ENCODE measurements at regions not wholly inside any gene's neighbourhood (a gene's known extent, or its start where the extent isn't known, plus 50 kb on each side); places are given as distances from the start of the nearest gene placed in this dataset.

DNA sequence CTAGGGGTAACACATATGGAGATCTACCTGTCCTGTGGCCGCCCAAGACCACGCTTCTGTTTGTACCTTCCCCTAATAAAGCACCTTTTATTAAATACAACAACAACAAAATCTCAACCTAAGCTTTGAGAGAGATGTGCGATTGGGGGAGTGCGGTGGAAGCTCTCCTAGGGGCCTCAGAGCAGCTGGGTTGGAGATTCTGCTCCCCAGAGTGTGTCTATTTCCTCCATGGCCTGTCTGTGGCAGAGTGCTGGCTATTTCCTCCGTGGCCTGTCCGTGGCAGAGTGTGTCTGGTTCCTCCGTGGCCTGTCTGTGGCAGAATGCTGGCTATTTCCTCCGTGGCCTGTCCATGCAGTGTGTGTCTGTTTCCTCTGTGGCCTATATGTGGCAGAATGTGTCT lies 139.3 kb upstream of the IPO9 start:
- no peak for DNase-seq

DNA sequence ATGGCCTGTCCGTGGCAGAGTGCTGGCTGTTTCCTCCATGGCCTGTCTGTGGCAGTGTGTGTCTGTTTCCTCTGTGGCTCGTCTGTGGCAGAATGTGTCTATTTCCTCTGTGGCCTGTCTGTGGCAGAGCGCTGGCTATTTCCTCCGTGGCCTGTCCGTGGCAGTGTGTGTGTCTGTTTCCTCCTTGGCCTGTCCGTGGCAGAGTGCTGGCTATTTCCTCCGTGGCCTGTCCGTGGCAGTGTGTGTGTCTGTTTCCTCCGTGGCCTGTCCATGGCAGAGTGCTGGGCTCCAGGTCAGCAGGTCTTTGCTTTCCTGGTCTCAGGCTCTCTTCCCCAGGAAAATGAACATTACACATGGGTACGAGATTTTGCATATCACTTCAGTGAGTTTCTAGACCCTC lies 138.4 kb upstream of the IPO9 start:
- no peak for DNase-seq

GRCh38 chr1:201691716-201692554 lies 137.0 kb upstream of the IPO9 start:
- no peak for DNase-seq

DNA sequence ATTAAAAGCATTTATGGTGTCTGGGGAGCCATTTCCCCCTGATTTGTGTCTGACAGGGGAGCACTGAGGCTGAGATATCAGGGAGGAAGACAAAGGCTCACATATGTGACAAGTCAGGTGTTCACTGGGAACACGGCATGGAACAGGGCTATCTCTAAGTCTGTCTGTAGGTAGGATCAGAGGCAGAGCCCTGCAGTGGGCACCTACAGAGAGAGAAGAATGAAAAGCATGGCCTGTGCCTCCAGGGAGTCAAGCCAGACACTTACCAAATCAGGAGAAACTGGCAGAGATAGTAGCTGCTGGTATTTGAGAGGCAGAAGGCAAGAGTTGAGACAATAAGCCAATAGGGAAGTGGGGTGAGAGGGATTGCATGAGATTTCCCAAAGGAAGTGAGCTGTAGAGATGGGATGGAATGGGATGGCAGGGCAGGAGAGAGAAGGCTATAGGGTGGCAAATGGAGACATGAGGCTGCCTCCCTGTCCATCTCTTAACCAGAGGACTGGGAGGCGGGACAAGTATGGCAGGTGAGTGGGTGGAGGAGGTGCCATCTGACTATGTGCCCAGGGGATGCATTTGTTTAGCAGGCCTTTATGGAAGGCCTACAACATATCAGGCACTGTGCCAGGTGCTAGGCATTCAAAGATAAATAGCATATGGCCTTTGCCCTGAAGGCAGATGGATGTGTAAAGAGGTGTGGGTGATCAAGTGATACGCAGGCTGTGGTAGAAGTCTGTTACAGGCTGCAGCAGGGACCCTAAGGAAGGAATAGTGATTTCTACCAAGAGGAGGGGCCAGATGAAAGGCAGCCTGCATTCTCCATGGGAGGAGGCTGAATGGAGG lies 136.2 kb upstream of the IPO9 start:
- peak; percentile 74 for DNase-seq

DNA sequence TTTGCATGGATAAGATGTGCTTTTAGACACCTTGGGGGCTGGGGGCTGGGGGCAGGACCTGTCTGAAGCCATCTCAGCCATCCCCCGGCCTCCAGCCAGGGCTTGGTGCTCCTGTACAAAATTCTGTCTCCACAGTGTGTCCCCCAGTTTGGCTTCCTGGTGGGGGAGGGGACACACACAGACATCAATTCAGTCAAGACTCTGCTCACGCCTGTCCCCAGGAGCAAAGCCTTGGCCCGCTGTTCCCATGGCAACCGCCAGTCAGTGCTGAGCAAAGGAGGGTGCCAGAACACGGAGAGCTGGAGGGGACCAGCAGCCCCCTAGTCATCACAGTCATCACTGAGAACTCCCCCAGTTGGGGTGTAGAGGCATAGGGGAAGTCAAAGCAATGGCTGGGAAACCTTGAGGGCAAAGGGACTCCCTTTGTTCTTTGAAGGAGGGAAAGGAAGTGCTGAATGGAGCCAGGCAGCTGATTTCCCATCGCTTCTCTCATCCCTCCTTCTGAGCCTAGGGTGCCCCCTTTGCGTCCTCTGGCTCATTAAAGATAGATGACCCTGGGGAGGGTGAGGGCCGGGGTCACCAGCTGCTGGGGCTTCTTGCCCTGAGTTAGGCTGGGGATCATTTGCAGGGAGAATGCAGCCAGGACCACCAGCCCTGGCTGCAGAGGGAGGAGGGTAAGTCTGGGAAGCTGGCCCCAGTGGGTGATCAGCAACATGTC lies 134.9 kb upstream of the IPO9 start:
- DNase-seq: no peak

DNA sequence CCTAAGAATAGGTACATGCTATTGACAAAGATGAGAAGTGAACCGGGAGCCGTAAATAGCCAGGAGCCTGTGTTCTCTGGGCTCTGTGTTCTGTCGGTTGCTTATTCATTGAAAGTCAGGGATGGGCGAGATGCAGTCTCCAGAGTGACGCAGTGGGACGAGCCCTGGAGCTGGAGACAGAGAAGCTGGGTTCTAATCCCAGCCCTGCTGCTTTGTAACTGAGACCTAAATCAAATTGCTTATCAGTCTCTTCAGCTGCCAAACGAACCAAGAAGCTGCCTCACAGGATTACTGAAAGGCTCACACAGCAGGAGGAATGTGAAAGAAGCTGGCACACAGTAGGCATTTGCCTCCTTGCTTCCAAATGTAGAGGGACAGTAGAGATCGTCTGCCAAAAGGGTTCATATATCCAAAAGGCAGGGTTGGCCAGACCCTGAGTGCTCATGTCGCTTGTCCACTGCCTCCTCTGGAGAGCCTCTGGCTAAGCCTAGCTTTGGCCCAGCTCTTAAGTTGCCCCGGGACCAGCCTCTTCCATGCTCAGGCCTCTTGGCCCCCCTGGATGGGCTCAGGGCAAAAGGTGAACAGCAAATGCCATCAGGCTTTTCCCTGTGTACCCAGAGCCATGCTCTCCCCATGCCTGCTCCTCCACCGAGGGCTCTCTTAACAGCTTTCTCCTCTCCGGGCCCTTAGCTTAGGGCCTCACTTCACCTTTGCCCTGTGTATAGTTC lies 134.2 kb upstream of the IPO9 start:
- no peak for DNase-seq

GRCh38 chr1:201695607-201696006 lies 133.3 kb upstream of the IPO9 start:
- DNase-seq: no peak

GRCh38 chr1:201696217-201696761 lies 132.7 kb upstream of the IPO9 start:
- no peak for DNase-seq

- no peak for DNase-seq
These were observed 131.8 kb upstream of the IPO9 start for GRCh38 chr1:201697174-201697573.

GRCh38 chr1:201701831-201702230 lies 127.1 kb upstream of the IPO9 start:
- no peak for DNase-seq

GRCh38 chr1:201702936-201703335 lies 126.0 kb upstream of the IPO9 start:
- peak; percentile 99 for DNase-seq

DNA sequence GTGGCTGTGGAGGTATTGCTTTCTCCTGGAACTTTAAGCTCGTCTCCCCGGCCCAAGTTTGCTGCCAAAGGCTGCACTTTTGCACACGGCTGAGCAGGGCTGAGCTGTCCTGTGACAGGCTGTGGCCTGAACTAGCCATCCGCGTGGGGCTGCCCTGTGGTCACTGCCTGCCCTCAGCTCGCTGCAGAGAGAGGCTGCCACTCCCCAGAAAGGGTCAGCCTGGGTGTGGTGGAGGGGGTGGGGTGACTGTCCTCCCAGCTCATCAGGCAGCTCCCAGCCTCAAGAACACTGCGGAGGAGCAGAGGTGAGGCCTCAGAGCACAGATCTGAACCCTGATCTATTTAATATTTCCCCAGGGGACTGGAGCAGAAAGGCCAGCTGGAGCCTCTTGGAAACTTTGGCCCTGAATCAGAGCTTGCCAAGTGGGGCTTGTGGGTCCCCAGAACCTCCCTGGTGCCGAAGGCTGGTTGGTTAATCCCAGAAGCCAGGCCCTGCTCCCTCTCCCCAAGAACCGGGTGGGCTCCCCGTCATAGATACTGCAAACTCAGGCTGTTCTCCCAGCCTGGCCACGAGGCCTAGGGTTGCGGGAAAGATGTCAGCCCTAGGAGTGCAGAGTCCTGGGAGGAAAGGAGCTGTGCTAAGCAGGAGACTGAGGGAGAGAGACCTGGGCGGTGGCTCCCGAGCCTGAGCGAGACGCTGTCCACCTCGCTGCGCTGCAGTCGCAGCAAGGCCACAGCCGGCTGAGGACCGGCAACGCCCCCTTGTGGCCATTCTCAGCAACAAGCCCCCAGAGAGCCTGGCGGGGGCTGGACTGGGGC lies 125.1 kb upstream of the IPO9 start:
- peak; percentile 83 for DNase-seq

- no peak for DNase-seq
These were observed 124.5 kb upstream of the IPO9 start for GRCh38 chr1:201704439-201704792.

GRCh38 chr1:201705389-201705788 lies 123.6 kb upstream of the IPO9 start:
- DNase-seq: no peak

DNA sequence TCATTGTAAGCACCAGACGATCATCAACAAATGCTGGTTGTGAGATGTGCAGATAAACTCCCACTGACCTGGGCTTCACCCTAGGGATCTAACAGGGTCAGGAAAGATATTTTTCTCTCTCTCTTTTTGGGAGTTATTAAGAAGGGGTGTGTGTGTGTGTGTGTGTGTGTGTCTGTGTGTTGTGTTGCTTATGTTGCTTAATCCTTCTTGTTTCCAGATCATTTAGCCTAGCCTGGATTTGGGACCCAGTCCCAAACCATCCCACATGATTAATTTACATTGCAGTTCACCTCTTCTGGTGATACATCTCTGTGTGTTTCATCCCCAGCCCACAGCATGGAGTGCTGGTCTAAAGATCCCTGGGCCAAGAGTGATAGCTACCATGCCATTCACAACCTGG lies 122.8 kb upstream of the IPO9 start:
- DNase-seq: no peak

DNA sequence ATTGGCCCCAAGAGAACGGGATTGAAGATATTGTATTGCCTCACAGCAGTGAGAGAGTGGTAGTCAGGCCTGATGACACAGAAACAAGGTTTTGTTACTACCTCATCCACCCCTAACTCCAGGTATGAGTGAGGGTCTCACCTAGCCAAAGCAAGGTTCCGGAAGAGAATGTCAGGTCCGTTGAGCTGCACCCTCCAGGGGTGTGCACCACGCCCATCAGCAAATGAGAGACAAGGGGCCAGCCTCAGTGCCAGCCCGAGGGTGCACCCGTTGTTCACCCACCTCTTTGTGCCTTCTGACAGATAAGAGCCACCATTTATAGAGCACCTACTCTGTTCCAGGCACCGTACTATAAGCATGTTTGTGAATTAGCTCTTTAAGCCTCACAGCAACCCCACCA lies 121.9 kb upstream of the IPO9 start:
- no peak for DNase-seq

GRCh38 chr1:201707656-201708055 lies 121.3 kb upstream of the IPO9 start:
- no peak for DNase-seq

DNA sequence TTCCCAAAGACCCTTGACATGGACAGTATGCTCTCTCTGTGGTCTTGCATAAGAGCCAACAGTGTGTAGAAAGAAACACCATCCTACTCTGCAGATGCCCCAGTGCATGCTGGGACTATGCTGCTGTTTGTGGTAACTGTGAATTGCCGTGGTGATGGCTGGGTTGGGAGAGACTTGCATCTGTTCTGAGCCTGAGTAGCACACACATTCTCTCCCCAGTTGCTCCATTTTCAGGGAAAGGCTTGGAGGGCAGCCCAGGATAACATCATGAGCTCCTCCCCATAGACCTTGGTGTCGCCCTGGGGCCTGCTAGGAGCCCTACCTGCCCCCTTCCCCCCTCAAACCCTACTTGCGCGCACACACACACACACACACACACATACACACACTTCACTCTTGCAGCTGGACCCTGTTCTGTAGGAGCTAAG lies 120.9 kb upstream of the IPO9 start:
- DNase-seq: no peak

GRCh38 chr1:201708691-201709090 lies 120.3 kb upstream of the IPO9 start:
- no peak for DNase-seq

DNA sequence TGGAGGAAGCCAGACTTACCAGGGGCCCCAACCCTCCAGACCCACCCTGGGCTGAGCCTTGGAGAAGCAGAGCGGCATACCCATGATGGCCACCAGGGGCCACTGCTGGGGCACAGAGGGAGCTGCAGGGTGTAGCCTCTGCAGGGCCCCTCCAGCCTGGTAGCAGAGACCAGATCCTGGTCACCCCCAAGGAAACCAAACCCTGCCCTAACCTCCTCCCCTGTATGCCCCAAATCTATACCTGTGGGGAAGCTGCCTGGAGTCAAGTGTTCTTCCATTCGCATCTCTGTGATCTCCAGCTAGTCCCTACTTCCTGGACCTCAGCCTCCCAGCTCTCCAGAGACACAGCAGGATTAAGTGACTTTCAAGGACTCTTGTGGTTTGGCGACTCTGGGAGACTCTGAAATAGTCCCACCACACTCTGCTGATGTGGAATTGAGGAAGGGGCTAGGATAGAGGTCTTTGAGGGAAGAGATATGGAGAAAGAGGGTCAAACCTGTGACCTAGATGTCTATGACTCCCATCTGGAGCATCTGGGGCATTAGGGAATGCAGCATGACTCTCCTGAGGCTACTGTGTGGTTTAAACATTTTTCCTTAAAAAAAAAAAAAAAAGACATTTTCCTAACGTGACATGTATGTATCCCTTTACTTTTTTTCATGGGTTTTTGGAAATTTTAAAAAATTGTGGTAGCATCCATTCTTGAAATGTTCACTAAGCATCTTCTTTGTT lies 119.2 kb upstream of the IPO9 start:
- no peak for DNase-seq
